ENCODE measurements at regions not wholly inside any gene's neighbourhood (a gene's known extent, or its start where the extent isn't known, plus 50 kb on each side); places are given as distances from the start of the nearest gene placed in this dataset.
"Not testable (repeated sequence)": the region's sequence is repeated elsewhere in the genome, so short reads cannot be mapped to it uniquely, and the experiment has no call there.

GRCh38 chr1:227415115-227415790 lies 97.0 kb upstream of the CDC42BPA start:
- no peak overlapping the region for H3K27ac ChIP-seq (ENCODE audit: low read length)
- H2AFZ ChIP-seq (ENCODE audit: low read depth, low read length), result no peak overlapping the region
- H3K27me3 ChIP-seq (ENCODE audit: insufficient read depth, low read depth, low read length), result no peaks in the 10 kb centered on the region
- no peaks in the 10 kb centered on the region for H3K9me3 ChIP-seq (ENCODE audit: low read length)
- no peak for TF ChIP-seq POLR2AphosphoS5 (IDR thresholded peaks at IDR 0.05)
- TF ChIP-seq EP300 (conservative IDR thresholded peaks at IDR 0.05; ENCODE audit: poor library complexity, severe bottlenecking), result no peak
- TF ChIP-seq SMC3 (conservative IDR thresholded peaks at IDR 0.05; ENCODE audit: poor library complexity), result no peak
- TF ChIP-seq CTCF (IDR thresholded peaks at IDR 0.05; ENCODE audit: poor library complexity, severe bottlenecking), result no peak
- no peak for TF ChIP-seq MXI1 (conservative IDR thresholded peaks at IDR 0.05; ENCODE audit: poor library complexity, severe bottlenecking)
- no peak for TF ChIP-seq REST (IDR thresholded peaks at IDR 0.05; ENCODE audit: borderline replicate concordance)
- TF ChIP-seq RAD21 (conservative IDR thresholded peaks at IDR 0.05), result no peak
- H3K4me2 ChIP-seq (ENCODE audit: low read length), result no peak overlapping the region
- no peaks in the 10 kb centered on the region for H3K9me2 ChIP-seq (ENCODE audit: insufficient read depth, low read length)
- no peaks in the 10 kb centered on the region for H4K20me1 ChIP-seq (ENCODE audit: insufficient read depth)
- no peaks in the 10 kb centered on the region for H3F3A ChIP-seq (ENCODE audit: insufficient read depth, low read length, poor library complexity, severe bottlenecking)
- H3K79me2 ChIP-seq (replicated peaks; ENCODE audit: insufficient read depth, low read length), result no peaks in the 10 kb centered on the region
- H3K4me3 ChIP-seq (ENCODE audit: low read length), result no peak overlapping the region
- H3K9ac ChIP-seq (ENCODE audit: low read length), result no peak overlapping the region
- no peaks in the 10 kb centered on the region for H3K36me3 ChIP-seq (ENCODE audit: insufficient read depth, low read length)

GRCh38 chr1:227411066-227411465 lies 92.8 kb upstream of the CDC42BPA start:
- Histone ChIP-seq H3K27ac (ENCODE audit: low read length) (no peak overlapping the region), H3K9me2 (ENCODE audit: insufficient read depth, low read length) (no peaks in the 10 kb centered on the region), H3K9ac (ENCODE audit: low read length) (no peak overlapping the region), H3K79me2 (replicated peaks; ENCODE audit: insufficient read depth, low read length) (no peaks in the 10 kb centered on the region), H3K36me3 (ENCODE audit: insufficient read depth, low read length) (no peaks in the 10 kb centered on the region), H3K4me2 (ENCODE audit: low read length) (no peak overlapping the region), H3K9me3 (ENCODE audit: low read length) (no peaks in the 10 kb centered on the region), H3K27me3 (ENCODE audit: insufficient read depth, low read depth, low read length) (no peaks in the 10 kb centered on the region), H3F3A (ENCODE audit: insufficient read depth, low read length, poor library complexity, severe bottlenecking) (no peaks in the 10 kb centered on the region), H4K20me1 (ENCODE audit: insufficient read depth) (no peaks in the 10 kb centered on the region), H3K4me3 (ENCODE audit: low read length) (no peak overlapping the region), H2AFZ (ENCODE audit: low read depth, low read length) (no peak overlapping the region)
- TF ChIP-seq POLR2AphosphoS5 (IDR thresholded peaks at IDR 0.05) (no peak), EP300 (conservative IDR thresholded peaks at IDR 0.05; ENCODE audit: poor library complexity, severe bottlenecking) (no peak), SMC3 (conservative IDR thresholded peaks at IDR 0.05; ENCODE audit: poor library complexity) (no peak), TAF1 (IDR thresholded peaks at IDR 0.05; ENCODE audit: low read depth) (no peak), EZH2 (IDR thresholded peaks at IDR 0.05; ENCODE audit: borderline replicate concordance, insufficient read depth, low read length, poor library complexity, severe bottlenecking) (no peak), RAD21 (conservative IDR thresholded peaks at IDR 0.05) (no peak), REST (IDR thresholded peaks at IDR 0.05; ENCODE audit: borderline replicate concordance) (no peak), CTCF (IDR thresholded peaks at IDR 0.05; ENCODE audit: poor library complexity, severe bottlenecking) (no peak), MXI1 (conservative IDR thresholded peaks at IDR 0.05; ENCODE audit: poor library complexity, severe bottlenecking) (no peak)

GRCh38 chr1:227406332-227406731 lies 88.0 kb upstream of the CDC42BPA start:
- H3K79me2 ChIP-seq (replicated peaks; ENCODE audit: insufficient read depth, low read length); H2AFZ ChIP-seq (ENCODE audit: low read depth, low read length); H4K20me1 ChIP-seq (ENCODE audit: insufficient read depth); H3K36me3 ChIP-seq (ENCODE audit: insufficient read depth, low read length); H3K27me3 ChIP-seq (ENCODE audit: insufficient read depth, low read depth, low read length); H3K4me2 ChIP-seq (ENCODE audit: low read length); H3F3A ChIP-seq (ENCODE audit: insufficient read depth, low read length, poor library complexity, severe bottlenecking); H3K9ac ChIP-seq (ENCODE audit: low read length); H3K4me3 ChIP-seq (ENCODE audit: low read length); H3K27ac ChIP-seq (ENCODE audit: low read length); H3K9me2 ChIP-seq (ENCODE audit: insufficient read depth, low read length); H3K9me3 ChIP-seq (ENCODE audit: low read length): not testable (repeated sequence)

All from neural cell (in vitro differentiated cells).